RPMI8226 (cell line): ENCODE measurements at regions not wholly inside any gene's neighbourhood (a gene's known extent, or its start where the extent isn't known, plus 50 kb on each side); places are given as distances from the start of the nearest gene placed in this dataset.
"Not testable (repeated sequence)": the region's sequence is repeated elsewhere in the genome, so short reads cannot be mapped to it uniquely, and the experiment has no call there.

ENCODE experiments used
- DNase-seq: peaks from one replicate; pipeline ENCODE4 v3.0.0-alpha.2; 2015

DNA sequence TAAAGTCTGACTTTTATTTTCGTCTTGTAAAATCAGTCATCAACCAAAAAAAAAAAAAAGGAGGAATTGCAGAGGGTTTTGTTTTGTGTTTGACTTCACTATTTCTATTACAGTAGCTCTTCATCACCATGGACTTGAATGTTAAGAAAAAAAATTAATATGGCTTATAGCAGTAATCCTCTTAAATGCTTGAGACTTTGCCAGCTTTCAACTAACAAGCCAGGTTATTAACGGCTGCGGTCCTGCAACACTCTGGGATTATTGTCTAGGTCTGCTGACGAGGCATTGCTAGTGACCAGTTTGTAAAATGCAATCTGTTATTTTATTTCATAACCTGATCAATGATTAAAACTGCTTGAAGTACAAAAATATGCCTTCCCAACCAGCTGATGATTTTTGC, 647.2 kb upstream of the KLHL1 start:
- DNase-seq: no peak

DNA sequence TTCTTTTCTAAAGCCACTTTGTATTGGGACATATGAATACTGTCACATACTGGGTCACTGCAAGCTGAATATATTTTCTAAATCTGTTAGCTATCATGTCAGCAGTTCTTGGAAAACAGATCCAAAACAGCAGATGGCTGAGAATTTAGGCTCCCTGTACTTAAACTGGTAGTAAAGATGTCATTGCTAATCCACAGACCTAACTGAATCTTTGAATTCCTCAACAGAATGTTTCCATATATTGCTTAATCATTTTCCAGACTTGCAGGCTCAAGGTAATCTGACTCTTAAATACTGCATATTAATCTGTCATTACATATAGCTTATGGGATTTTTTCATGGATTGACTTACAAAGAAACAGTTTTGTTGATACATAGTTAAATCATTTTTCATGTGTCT, 639.0 kb upstream of the KLHL1 start:
- no peak for DNase-seq

DNA sequence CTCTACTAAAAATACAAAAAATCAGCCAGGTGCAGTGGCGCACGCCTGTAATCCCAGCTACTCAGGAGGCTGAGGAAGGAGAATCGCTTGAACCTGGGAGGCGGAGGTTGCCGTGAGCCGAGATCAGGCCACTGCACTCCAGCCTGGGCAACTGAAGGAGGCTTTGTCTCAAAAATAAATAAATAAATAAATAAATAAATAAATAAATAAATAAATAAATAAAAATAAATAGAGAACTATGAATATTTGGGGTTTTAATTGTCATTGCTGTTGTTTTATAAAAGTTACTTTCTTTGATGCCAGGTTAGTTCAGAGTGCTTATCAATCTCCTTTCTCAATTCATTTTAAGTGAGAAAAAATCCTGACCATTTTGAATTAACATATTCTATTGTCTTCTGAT, 638.2 kb upstream of the KLHL1 start:
- not testable (repeated sequence) for DNase-seq

DNA sequence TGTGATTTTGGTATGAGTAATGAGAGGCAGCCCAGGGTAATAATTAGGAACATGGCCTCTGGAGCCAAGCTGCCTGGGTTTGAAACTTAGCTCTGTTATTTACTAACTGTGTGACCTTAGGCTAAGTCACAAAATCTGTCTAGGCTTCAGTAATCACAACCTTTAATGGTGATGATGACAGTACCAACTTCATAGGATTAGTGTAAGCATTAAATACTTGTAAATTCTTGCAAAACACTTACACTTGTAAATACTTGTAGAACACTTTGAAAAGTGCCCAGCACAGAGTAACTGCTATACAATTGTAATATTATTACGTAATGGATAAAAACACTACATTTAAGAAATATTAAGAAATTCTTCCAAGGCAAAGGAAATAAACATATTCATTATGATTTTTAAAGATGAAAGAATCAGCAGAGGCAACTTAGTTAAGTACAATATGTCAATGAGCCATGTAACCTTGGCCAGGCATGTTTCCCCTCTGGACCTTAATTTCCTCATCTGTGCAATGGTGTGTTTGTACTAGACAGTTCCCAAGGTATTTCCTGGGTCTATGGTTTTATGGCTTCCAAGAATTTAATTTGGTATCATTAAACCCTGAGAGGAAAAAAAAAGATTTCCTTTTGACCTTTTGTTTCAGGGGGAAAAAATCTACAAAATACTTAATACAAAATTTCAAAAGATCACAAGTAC, 628.5 kb upstream of the KLHL1 start:
- DNase-seq: no peak

GRCh38 chr13:70732611-70733010, 624.4 kb upstream of the KLHL1 start:
- no peak for DNase-seq

- no peak for DNase-seq
Measured at GRCh38 chr13:70729369-70729768, 621.1 kb upstream of the KLHL1 start.

DNA sequence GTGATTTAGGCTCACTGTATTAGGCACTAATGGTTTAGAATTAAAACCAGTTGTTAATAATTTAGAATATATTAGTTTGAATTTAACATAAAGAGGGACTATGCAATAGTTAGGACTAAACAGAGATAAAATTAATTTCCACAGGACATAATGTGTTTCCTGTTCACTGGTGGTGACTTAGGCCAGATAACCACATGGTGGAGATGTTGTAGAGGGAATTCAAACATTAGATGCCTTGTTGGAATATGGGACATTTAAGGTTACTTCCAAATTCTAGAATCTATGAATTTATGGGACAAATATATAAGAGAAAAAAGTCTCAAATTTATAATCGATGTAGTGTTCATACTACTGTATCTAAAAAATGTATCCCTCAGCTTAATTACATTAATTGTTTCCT, 615.5 kb upstream of the KLHL1 start:
- no peak for DNase-seq

DNA sequence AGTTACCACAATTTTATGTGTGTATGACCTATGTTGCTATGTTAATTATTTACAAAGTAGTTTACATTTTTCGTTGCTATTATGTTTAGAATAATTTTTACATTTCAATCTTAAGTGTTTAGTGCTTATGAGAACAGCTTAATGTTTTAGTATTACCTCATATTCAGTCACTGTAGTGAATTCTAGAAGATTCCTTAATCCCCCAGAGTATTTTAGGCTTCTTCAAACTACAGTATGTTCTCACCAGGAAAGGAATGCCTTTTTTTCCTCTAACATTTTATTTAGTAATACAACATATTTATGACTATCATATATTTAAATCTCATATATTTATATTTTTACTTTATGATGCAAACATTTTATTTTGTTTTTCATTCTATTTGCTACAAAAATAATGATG, 612.1 kb upstream of the KLHL1 start:
- no peak for DNase-seq

GRCh38 chr13:70714993-70715392, 606.7 kb upstream of the KLHL1 start:
- no peak for DNase-seq

DNA sequence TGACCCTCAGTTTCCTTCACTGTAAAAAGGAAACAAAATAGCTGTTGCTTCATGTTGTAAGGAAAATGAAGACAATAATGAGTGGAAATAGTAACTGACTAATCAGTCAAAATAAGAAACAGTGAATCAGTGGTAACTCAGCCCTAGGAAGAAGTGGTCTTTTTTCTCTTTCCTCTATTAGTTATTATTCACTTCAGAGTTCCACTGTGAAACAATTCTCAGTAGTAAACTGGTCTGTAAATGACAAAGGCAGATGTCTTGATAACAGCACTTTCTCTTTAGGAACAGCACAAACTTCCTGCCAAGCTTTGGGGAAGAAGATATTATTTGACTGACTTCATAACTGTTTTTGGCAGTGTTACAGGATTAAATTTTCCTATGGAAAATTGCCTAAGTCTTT, 600.5 kb upstream of the KLHL1 start:
- DNase-seq: no peak

DNA sequence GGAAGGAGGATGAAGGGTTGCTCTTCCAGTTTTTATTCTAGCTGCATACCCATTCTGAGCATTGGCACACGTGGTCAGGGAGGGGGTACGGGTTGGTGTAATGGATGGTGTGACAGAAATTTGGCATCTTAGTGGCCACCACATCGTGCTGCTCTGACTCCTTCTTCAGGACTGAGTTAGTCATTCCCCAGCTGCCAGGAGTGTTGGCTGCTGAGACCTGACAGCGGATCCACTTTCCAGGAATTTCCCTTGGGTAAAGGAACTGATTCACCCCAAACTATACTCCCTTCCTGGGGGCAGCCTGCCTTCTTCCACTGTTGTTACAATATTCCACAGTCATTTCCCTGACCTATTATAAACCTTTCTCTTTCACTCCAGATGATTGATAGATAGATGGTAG, 595.5 kb upstream of the KLHL1 start:
- DNase-seq: no peak

DNA sequence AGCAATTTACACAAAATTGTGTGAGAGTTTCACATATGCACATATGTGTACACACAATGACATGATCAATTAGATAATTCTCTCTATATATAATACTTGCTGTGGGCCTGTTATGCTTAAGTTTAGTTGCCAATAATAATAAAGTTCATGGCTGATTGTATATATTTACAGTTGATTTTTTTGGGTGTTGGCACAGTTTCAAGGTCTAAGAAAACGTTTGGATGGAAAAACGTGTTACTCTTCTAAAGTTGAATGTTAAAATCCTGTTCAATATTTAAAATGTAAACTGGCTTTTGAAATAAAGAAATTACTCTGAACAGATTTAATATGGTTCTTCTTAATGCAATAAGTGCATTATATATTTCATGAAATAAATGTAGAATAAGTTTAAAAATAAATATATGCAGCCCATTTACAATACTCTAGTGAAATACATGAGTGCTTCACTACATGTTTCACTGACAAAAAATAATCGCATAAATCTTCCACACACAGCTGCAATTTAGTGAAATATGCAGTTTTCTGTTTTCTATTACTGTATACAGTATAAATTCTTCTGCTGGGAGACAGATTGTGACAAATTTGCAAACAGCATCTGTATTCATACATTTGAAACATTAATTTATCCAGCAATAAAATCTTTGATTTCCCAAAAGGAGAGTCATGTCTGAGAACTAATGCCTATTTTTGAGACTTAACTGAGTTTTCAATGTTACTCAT, 586.9 kb upstream of the KLHL1 start:
- DNase-seq: no peak

DNA sequence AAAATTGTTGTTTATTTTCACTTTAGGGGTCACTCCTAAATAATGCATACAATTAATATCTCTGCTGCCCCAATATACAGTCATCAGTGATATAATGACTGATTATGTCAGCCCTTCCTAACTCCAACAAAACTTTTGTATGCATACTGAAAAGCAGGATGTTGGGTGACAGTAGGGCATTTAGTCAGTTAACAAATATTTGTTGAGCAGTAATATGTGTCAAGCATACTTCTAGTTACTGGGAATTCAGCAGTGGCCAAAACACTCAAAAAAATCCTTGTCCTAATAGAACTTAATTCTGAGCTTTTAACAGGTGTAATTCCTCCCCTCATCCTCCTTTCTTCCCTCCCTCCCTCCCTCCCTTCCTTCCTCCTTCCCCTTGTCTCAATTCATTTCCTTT, 560.7 kb upstream of the KLHL1 start:
- no peak for DNase-seq

- DNase-seq: no peak
Measured at GRCh38 chr13:70668293-70668692, 560.0 kb upstream of the KLHL1 start.

DNA sequence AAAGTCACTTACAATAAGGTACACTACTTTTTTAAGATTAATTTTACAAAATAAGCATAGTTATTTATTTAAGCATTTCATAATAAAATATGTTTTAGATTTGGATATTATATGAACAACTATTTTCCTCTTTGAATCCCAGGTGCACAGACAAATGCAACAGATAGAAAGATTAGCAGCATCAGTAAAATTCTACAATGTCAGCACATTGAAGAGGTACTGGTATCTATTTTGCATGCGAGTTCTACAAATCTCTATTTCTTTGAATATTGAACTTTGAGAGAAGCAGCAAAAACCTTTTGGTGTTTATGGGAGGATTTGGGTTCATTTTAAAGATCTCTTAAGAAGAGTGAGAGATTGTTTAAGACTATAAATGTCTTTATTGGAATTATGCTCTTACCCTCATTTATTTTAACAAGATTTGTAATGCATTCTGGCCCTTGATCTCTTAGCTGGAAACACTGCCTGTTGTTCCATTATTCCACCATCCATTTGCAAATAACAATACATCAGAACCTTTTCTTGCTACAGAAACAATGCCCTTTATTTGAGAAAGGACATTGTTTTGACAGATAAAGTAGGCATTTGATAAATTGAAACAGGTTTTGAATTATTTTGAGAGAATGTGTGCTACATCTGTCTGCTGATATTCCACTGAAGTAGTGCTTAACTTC, 558.8 kb upstream of the KLHL1 start:
- DNase-seq: no peak

DNA sequence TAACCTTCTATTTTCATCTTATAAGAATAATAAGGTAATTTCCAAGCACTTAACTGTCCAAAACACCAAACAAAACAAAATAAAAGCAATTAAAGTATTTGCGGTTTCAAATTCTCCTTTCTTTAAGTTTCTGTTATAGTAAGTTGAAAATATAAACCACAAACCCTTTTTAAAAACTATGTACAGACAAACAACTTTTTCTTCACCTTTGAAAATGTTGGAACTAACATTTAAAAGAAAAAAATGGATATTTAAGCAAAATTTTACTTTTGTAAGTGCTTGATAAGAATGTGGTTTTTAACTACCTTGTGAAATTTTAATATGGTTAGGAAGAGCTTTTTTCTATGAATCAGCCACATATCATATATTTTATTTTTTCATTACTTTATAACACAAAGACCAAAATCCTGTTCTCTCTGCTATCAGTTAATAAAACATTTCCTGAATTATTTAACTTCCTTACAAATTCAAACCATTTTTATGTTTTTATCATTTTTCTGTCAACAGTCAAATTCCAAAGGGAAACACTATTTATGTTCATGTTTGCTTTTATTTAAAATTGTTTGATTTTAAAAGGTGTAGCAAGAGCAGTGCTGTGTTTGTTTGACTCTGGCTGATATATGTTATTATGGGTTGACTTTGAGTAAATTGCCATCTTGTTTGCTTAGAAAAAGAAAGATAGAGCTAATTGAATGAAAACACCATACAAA, 554.1 kb upstream of the KLHL1 start:
- no peak for DNase-seq

- DNase-seq: no peak
Measured at GRCh38 chr13:70644052-70644451, 535.8 kb upstream of the KLHL1 start.

- no peak for DNase-seq
Measured at GRCh38 chr13:70634893-70635292, 526.6 kb upstream of the KLHL1 start.

DNA sequence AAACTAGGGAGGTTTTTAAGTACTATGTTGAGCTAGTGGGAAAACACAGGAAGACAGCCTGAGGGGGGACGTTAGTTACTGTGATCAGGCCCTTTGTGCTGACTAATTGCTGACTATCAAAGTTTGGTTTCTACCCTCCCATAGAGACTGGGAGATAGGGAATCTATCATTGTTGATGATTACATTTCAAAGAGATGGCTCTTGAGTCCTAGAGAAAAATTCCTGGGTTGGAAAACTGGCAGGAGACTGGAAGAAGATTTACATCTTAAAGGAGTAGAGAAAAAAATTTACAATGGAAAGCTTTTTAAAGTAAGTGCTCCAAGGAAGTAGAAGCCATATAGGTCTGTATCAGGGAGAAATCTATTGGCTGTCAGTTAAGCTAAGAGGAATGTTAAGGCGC, 522.0 kb upstream of the KLHL1 start:
- DNase-seq: no peak

DNA sequence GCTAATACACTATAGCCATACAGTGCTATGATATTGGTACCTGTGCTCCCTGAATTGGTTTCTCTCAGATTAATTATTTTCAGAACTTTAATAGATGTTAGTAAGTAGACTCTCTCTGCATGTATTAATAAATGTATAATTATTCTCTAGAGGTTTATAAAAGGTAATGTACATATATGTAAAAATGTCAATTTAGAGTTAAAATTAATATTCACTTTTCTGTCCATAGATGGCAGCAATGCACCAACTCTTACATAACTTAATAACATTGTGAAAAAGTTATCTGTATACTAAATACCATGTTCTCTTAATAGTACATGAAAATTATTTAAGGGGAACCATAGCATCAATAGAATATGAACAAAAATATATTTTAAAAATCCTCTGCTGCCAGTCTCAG, 515.0 kb upstream of the KLHL1 start:
- DNase-seq: no peak

GRCh38 chr13:70622796-70623195, 514.5 kb upstream of the KLHL1 start:
- DNase-seq: no peak

- no peak for DNase-seq
Measured at GRCh38 chr13:70619936-70620335, 511.7 kb upstream of the KLHL1 start.

GRCh38 chr13:70616847-70617246, 508.6 kb upstream of the KLHL1 start:
- no peak for DNase-seq

DNA sequence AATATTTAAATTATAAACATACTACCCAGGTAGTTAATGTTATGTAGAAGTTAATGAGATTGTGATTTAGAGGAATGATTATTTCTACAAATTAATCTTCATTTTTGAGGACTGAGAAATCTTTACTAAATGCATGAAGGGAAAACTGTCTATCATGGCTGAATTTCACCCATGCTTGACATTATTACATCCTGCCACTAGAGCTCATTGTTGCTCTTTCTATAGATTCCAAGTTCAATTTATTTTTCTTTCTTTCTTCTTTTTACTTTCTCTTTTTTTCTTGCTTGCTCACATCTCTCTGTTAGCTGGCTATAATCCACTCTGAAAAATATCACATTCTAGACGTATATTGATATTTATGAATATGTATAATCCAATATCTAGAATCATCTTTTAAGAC, 505.0 kb upstream of the KLHL1 start:
- no peak for DNase-seq
